ENCODE measurements at regions not wholly inside any gene's neighbourhood (a gene's known extent, or its start where the extent isn't known, plus 50 kb on each side); places are given as distances from the start of the nearest gene placed in this dataset.
A peak's percentile ranks its signal among the peaks of the same experiment; 100 is the strongest.

DNA sequence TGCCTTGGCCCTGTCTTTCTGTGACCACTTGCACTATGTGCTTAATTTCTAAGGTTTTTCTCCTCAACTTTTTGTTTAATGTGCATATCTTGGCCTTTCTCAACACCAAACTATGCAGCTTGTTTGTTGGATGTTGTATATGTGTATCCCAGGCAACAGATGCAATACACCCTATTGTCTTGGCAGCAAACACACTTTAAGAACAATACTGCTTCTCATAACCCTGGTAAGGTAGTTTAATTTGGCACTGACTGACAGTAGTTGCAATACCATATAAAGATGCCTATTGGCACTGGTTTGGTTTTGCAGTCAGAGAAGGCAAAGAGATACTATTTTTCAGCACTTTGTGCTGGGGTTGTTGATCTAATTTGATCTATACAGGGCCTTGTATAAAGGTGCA is 360.7 kb upstream of the CWC22 start:
- BruUV-seq (replicated peaks), result no TSS peak

More for the DNA sequence above, 360.7 kb upstream of the CWC22 start:
- H2AK9ac ChIP-seq (replicated peaks; ENCODE audit: low read depth, low read length, poor library complexity), result no peak overlapping the region
- no peak overlapping the region for H3K27ac ChIP-seq (ENCODE audit: insufficient read depth, low read length)
- no peak for TF ChIP-seq USF2 (IDR thresholded peaks at IDR 0.05; ENCODE audit: low read depth, low read length)
- no peak for TF ChIP-seq NFE2L2 (IDR thresholded peaks at IDR 0.05; ENCODE audit: low read depth, low read length)
- no peak for TF ChIP-seq MAZ (IDR thresholded peaks at IDR 0.05; ENCODE audit: borderline replicate concordance, low read depth, low read length)
- DNase-seq (peak; percentile 28), ATAC-seq (ENCODE audit: low read depth) (no peak)
- CTCF ChIA-PET, result no interaction called here
- H3K36me3 ChIP-seq (ENCODE audit: control insufficient read depth, insufficient read depth, low read length), result no peaks in the 10 kb centered on the region
- no peak overlapping the region for H3K18ac ChIP-seq (ENCODE audit: low read depth, low read length)
- no peak overlapping the region for H2BK5ac ChIP-seq (ENCODE audit: low read depth, low read length, poor library complexity, severe bottlenecking)
- no peak overlapping the region for H2BK15ac ChIP-seq (ENCODE audit: low read depth, low read length)
- H3K9me3 ChIP-seq (ENCODE audit: control insufficient read depth, insufficient read depth, low read length), result no peaks in the 10 kb centered on the region
- in situ Hi-C loops (cut with MboI; ENCODE audit: low sequenced_read_pairs) (no loop called here), intact Hi-C loops (cut with micrococcal nuclease) (no loop called here), dilution Hi-C loops (cut with HindIII; ENCODE audit: low sequenced_read_pairs, unreplicated experiment) (no loop called here)
- H3K4me3 ChIP-seq (ENCODE audit: insufficient read depth, low read depth, low read length), result no peak overlapping the region
- H3K14ac ChIP-seq (replicated peaks; ENCODE audit: low read depth, low read length), result no peak overlapping the region
- no peak overlapping the region for H2BK120ac ChIP-seq (ENCODE audit: low read depth, low read length)
- no peaks in the 10 kb centered on the region for H3K27me3 ChIP-seq (ENCODE audit: control insufficient read depth, insufficient read depth, low read length)
- H2AFZ ChIP-seq (replicated peaks; ENCODE audit: low read length, poor library complexity), result no peak overlapping the region
- H4K91ac ChIP-seq (ENCODE audit: insufficient read depth, low read depth, low read length), result no peak overlapping the region
- H3K4me1 ChIP-seq (ENCODE audit: control insufficient read depth, insufficient read depth, low read length), result no peaks in the 10 kb centered on the region
- no peaks in the 10 kb centered on the region for H4K20me1 ChIP-seq (ENCODE audit: insufficient read depth, low read length)
- no peak overlapping the region for H3K56ac ChIP-seq (ENCODE audit: extremely low read depth, insufficient read depth, low read length)
- no peaks in the 10 kb centered on the region for H3K79me1 ChIP-seq (ENCODE audit: low read depth in 1 of 2, low read length in 2 of 2)
- no peak overlapping the region for H2BK20ac ChIP-seq (ENCODE audit: low read depth, low read length)
- no peaks in the 10 kb centered on the region for H3K9me1 ChIP-seq (ENCODE audit: insufficient read depth, low read length)
- no peak overlapping the region for H2AK5ac ChIP-seq (ENCODE audit: low read depth, low read length)
- H3K9ac ChIP-seq (ENCODE audit: low read depth, low read length), result no peak overlapping the region
- POLR2A ChIA-PET (ENCODE audit: unreplicated experiment), result no interaction called here
- H4K5ac ChIP-seq (ENCODE audit: low read depth, low read length), result no peak overlapping the region
- no peak overlapping the region for H3K4ac ChIP-seq (ENCODE audit: low read depth, low read length)
- no peak overlapping the region for H4K8ac ChIP-seq (ENCODE audit: low read depth in 2 of 2, low read length in 2 of 2)
- H3K23ac ChIP-seq (ENCODE audit: low read depth, low read length), result no peak overlapping the region
- no peak overlapping the region for H3K4me2 ChIP-seq (ENCODE audit: low read depth, low read length)
